GM10248 (cell line): ENCODE measurements at regions not wholly inside any gene's neighbourhood (a gene's known extent, or its start where the extent isn't known, plus 50 kb on each side); places are given as distances from the start of the nearest gene placed in this dataset.

ENCODE experiments used
- CTCF ChIA-PET: fragments of 300-600 bp; sonication (Branson Sonifier 250); formaldehyde crosslinking; extraction: SDS; loops from one replicate; lab custom pipeline; 2021; ENCODE audit warnings: antibody characterized with exemption; lab: Yijun Ruan, JAX
- POLR2A ChIA-PET: fragments of 350-650 bp; sonication (Branson Sonifier 250); formaldehyde crosslinking; extraction: SDS; loops from one replicate; lab custom pipeline; 2020; ENCODE audit warnings: antibody characterized with exemption; lab: Yijun Ruan, JAX
- DNase-seq: peaks from one replicate; pipeline ENCODE4 v3.0.0; 2012; ENCODE audit errors: extremely low spot score
- CTCF ChIP-seq: IDR thresholded peaks from 2 replicates; pipeline ENCODE4 v1.5.1; 2012; ENCODE audit warnings: mild to moderate bottlenecking, low read depth; ENCODE audit errors: extremely low read depth, missing control alignments, control extremely low read depth

- ChIA-PET CTCF (interaction anchor here (1.0 to 1.9 kb wide), 2 partner anchors 11 to 284 kb away, joined by 4 to 6 read pairs; no protein-coding TSS in a partner anchor), POLR2A (no interaction called here)
- no peak for DNase-seq
- TF ChIP-seq CTCF = no peak
Observed at GRCh38 chr3:59107856-59108815, 58.3 kb upstream of the CFAP20DC start.

GRCh38 chr3:59106085-59106648 lies 56.3 kb upstream of the CFAP20DC start:
- ChIA-PET CTCF (interaction anchor here (1.3 kb wide), 1 partner anchor 27 kb away, joined by 3 read pairs; no protein-coding TSS in a partner anchor), POLR2A (interaction anchor here (0.6 kb wide), 1 partner anchor 362 kb away, joined by 3 read pairs; no protein-coding TSS in a partner anchor)
- DNase-seq = no peak
- no peak for TF ChIP-seq CTCF

GRCh38 chr3:59103552-59103951 lies 53.7 kb upstream of the CFAP20DC start:
- no peak for DNase-seq
- ChIA-PET CTCF (interaction anchor here (1.2 to 1.8 kb wide), 2 partner anchors 12 to 25 kb away, joined by 3 to 4 read pairs; no protein-coding TSS in a partner anchor), POLR2A (no interaction called here)
- TF ChIP-seq CTCF = no peak

DNA sequence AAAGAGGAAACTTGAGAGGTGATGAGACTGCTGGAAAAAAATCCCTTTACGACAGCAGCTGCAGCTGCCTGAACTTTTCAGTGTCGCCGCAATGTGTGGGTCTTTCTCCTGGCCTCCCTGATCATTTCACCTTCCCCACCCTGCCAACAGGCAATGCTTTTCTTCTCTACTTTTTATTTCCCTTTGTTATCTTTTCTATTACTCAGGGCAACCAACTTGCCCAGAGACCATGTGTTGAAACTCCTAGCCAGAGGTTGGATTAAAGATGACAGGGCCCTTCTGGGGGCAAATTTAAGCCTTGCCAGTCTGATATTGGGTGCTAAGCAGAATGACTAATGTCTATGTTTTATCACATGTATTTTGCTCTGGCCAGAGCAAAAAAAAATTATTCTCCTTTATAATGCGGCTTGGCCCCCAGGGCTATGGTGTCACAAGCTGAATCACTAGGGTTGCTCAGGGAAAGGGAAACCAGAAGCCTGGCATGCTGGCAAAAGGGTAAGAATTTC lies 51.5 kb upstream of the CFAP20DC start:
- DNase-seq = no peak
- CTCF ChIA-PET = no interaction called here
- TF ChIP-seq CTCF = no peak
- POLR2A ChIA-PET = no interaction called here
